ENCODE measurements at regions not wholly inside any gene's neighbourhood (a gene's known extent, or its start where the extent isn't known, plus 50 kb on each side); places are given as distances from the start of the nearest gene placed in this dataset.
"Not testable (repeated sequence)": the region's sequence is repeated elsewhere in the genome, so short reads cannot be mapped to it uniquely, and the experiment has no call there.

DNA sequence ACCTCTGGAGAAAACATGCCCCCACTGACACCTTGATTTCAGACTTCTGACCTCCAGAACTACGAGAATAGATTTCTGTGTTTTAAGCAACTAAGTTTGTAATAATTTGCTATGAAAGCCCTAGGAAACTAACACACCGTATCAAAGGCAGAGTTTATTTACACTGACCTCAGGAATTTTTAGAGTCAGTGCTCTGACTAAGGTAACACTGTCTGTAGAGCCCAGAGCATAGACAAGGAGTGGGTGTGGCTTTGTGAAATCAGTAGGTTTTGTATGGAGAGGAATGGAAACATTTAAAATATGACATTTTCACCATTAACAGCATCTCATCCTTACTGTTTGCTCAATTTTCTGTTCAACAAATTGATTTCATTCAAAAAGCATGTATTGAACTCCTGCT is 764.4 kb upstream of the PCDH10 start:
- 65% methylated on average over 2 of the region's 2 CpGs for WGBS
- H3K27ac ChIP-seq (ENCODE audit: low read depth): no peak overlapping the region
- DNase-seq (ENCODE audit: extremely low spot score): no peak
- H3K4me1 ChIP-seq (ENCODE audit: insufficient read depth): no peaks in the 10 kb centered on the region
- no peaks in the 10 kb centered on the region for H3K36me3 ChIP-seq (ENCODE audit: insufficient read depth)
- no peak overlapping the region for H3K4me3 ChIP-seq (ENCODE audit: low read depth, low read length)

GRCh38 chr4:132386130-132386529 is 763.0 kb upstream of the PCDH10 start:
- H3K4me1 ChIP-seq (ENCODE audit: insufficient read depth): no peaks in the 10 kb centered on the region
- no peak overlapping the region for H3K4me3 ChIP-seq (ENCODE audit: low read depth, low read length)
- no peak overlapping the region for H3K27ac ChIP-seq (ENCODE audit: low read depth)
- H3K36me3 ChIP-seq (ENCODE audit: insufficient read depth): no peaks in the 10 kb centered on the region
- DNase-seq (ENCODE audit: extremely low spot score): no peak
- 90% methylated on average over 3 of the region's 3 CpGs for WGBS

- WGBS: 84% methylated on average over 1 of the region's 1 CpG
- no peak for DNase-seq (ENCODE audit: extremely low spot score)
- no peaks in the 10 kb centered on the region for H3K36me3 ChIP-seq (ENCODE audit: insufficient read depth)
- no peak overlapping the region for H3K4me3 ChIP-seq (ENCODE audit: low read depth, low read length)
- H3K27ac ChIP-seq (ENCODE audit: low read depth): no peak overlapping the region
- H3K4me1 ChIP-seq (ENCODE audit: insufficient read depth): no peaks in the 10 kb centered on the region
These were observed 762.0 kb upstream of the PCDH10 start for GRCh38 chr4:132387060-132387459.

- Histone ChIP-seq H3K36me3 (ENCODE audit: insufficient read depth) (no peaks in the 10 kb centered on the region), H3K27ac (ENCODE audit: low read depth) (no peak overlapping the region), H3K4me1 (ENCODE audit: insufficient read depth) (no peaks in the 10 kb centered on the region), H3K4me3 (ENCODE audit: low read depth, low read length) (no peak overlapping the region)
- no peak for DNase-seq (ENCODE audit: extremely low spot score)
- WGBS: 31% methylated on average over 1 of the region's 1 CpG
These were observed 753.5 kb upstream of the PCDH10 start for GRCh38 chr4:132395561-132395960.

DNA sequence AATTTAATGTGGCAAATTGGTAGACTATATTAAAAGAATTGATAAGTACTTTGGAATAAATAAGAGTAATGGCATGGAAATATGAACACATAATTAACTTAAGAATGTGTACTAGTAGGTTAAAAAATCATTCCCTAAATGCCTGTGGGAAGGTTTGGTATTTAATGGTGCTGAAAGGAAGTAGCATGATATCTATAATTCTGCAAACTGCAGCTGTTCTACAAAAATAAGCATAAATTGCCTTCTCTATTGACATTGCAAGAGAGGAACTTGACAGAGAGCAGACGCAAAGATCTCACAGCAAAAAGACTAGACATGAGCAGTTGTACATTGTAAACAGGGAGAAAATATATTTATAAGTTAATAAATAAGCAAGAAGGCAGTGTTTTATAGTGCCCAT is 752.5 kb upstream of the PCDH10 start:
- Histone ChIP-seq H3K4me3 (ENCODE audit: low read depth, low read length) (no peak overlapping the region), H3K36me3 (ENCODE audit: insufficient read depth) (no peaks in the 10 kb centered on the region), H3K4me1 (ENCODE audit: insufficient read depth) (no peaks in the 10 kb centered on the region), H3K27ac (ENCODE audit: low read depth) (no peak overlapping the region)
- WGBS: 51% methylated on average over 1 of the region's 1 CpG
- DNase-seq (ENCODE audit: extremely low spot score): no peak

GRCh38 chr4:132417220-132417619 is 731.9 kb upstream of the PCDH10 start:
- Histone ChIP-seq H3K27ac (ENCODE audit: low read depth) (no peak overlapping the region), H3K4me1 (ENCODE audit: insufficient read depth) (no peaks in the 10 kb centered on the region), H3K4me3 (ENCODE audit: low read depth, low read length) (no peak overlapping the region), H3K36me3 (ENCODE audit: insufficient read depth) (no peaks in the 10 kb centered on the region)
- 68% methylated on average over 3 of the region's 3 CpGs for WGBS
- DNase-seq (ENCODE audit: extremely low spot score): no peak

- WGBS: 85% methylated on average over 3 of the region's 3 CpGs
- H3K4me1 ChIP-seq (ENCODE audit: insufficient read depth): no peaks in the 10 kb centered on the region
- H3K27ac ChIP-seq (ENCODE audit: low read depth): no peak overlapping the region
- H3K36me3 ChIP-seq (ENCODE audit: insufficient read depth): no peaks in the 10 kb centered on the region
- H3K4me3 ChIP-seq (ENCODE audit: low read depth, low read length): no peak overlapping the region
- DNase-seq (ENCODE audit: extremely low spot score): no peak
These were observed 722.0 kb upstream of the PCDH10 start for GRCh38 chr4:132427125-132427524.

DNA sequence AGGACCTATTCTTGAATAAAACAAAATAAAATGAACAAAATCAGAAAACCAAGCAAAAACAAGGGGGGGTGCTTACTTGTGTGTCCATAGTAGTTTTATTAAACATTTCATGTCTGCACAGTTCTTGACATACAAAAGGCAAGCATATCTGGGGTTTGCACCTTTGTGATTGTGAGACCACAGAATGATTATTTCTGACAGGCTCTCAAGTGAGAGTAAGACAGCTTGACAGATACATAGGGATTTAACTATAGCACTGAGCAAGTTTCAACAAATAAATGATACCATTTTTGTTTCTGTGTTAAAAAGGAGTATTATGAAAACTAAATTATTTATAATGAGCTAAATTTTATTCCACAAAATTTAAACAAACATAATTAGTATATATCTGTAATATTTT is 712.0 kb upstream of the PCDH10 start:
- no peak overlapping the region for H3K4me3 ChIP-seq (ENCODE audit: low read depth, low read length)
- no peaks in the 10 kb centered on the region for H3K36me3 ChIP-seq (ENCODE audit: insufficient read depth)
- no peaks in the 10 kb centered on the region for H3K4me1 ChIP-seq (ENCODE audit: insufficient read depth)
- H3K27ac ChIP-seq (ENCODE audit: low read depth): no peak overlapping the region
- no peak for DNase-seq (ENCODE audit: extremely low spot score)

- WGBS: 78% methylated on average over 3 of the region's 3 CpGs
- Histone ChIP-seq H3K36me3 (ENCODE audit: insufficient read depth) (no peaks in the 10 kb centered on the region), H3K4me1 (ENCODE audit: insufficient read depth) (no peaks in the 10 kb centered on the region), H3K27ac (ENCODE audit: low read depth) (no peak overlapping the region), H3K4me3 (ENCODE audit: low read depth, low read length) (no peak overlapping the region)
- DNase-seq (ENCODE audit: extremely low spot score): no peak
These were observed 703.7 kb upstream of the PCDH10 start for GRCh38 chr4:132445386-132445785.

GRCh38 chr4:132457987-132458386 is 691.1 kb upstream of the PCDH10 start:
- DNase-seq (ENCODE audit: extremely low spot score); H3K36me3 ChIP-seq (ENCODE audit: insufficient read depth); H3K4me1 ChIP-seq (ENCODE audit: insufficient read depth); H3K27ac ChIP-seq (ENCODE audit: low read depth); H3K4me3 ChIP-seq (ENCODE audit: low read depth, low read length): not testable (repeated sequence)
- WGBS: 86% methylated on average over 9 of the region's 9 CpGs

- H3K4me3 ChIP-seq (ENCODE audit: low read depth, low read length): no peak overlapping the region
- WGBS: 80% methylated on average over 2 of the region's 2 CpGs
- no peaks in the 10 kb centered on the region for H3K36me3 ChIP-seq (ENCODE audit: insufficient read depth)
- no peak overlapping the region for H3K27ac ChIP-seq (ENCODE audit: low read depth)
- no peak for DNase-seq (ENCODE audit: extremely low spot score)
- no peaks in the 10 kb centered on the region for H3K4me1 ChIP-seq (ENCODE audit: insufficient read depth)
These were observed 669.6 kb upstream of the PCDH10 start for GRCh38 chr4:132479543-132479942.

DNA sequence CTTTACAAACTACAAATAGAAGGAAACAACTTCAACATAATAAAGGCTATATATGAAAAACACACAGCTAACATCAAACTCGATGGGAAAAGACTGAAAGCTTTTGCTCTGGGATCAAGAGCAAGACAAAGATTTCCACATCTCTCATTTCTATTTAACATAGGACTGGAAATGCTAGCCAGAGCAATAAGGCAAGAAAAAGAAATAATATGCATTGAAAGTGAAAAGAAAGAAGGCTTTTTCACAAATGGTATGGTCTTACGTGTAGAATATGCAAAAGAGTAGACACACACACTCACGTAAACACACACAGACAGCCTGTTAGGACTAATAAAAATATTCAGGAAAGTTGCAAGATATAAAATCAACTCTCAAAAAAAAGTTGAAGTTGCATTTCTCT is 660.5 kb upstream of the PCDH10 start:
- H3K4me1 ChIP-seq (ENCODE audit: insufficient read depth): no peaks in the 10 kb centered on the region
- WGBS: 83% methylated on average over 3 of the region's 3 CpGs
- H3K27ac ChIP-seq (ENCODE audit: low read depth): no peak overlapping the region
- DNase-seq (ENCODE audit: extremely low spot score): no peak
- no peaks in the 10 kb centered on the region for H3K36me3 ChIP-seq (ENCODE audit: insufficient read depth)
- no peak overlapping the region for H3K4me3 ChIP-seq (ENCODE audit: low read depth, low read length)

- no peak overlapping the region for H3K4me3 ChIP-seq (ENCODE audit: low read depth, low read length)
- DNase-seq (ENCODE audit: extremely low spot score): no peak
These were observed 655.6 kb upstream of the PCDH10 start for GRCh38 chr4:132493476-132493875.

DNA sequence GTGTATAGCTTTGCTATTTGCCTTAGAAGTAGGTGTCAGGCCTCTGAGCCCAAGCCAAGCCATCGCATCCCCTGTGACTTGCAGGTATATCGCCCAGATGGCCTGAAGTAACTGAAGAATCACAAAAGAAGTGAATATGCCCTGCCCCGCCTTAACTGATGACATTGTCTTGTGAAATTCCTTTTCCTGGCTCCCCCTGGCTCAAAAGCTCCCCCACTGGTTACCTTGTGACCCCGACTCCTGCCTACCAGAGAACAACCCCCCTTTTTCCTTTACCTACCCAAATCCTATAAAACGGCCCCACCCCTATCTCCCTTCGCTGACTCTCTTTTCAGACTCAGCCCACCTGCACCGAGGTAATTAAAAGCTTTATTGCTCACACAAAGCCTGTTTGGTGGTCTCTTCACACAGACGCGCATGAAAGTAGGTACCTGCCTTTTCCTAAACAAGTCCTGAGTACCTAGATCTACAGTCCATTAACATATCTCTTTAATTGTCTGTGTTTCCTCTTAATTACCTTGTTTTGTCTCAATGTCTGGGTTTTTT is 653.8 kb upstream of the PCDH10 start:
- H3K4me1 ChIP-seq (ENCODE audit: insufficient read depth); H3K27ac ChIP-seq (ENCODE audit: low read depth); H3K36me3 ChIP-seq (ENCODE audit: insufficient read depth); DNase-seq (ENCODE audit: extremely low spot score); H3K4me3 ChIP-seq (ENCODE audit: low read depth, low read length): not testable (repeated sequence)
- 56% methylated on average over 9 of the region's 9 CpGs for WGBS

More at GRCh38 chr4:132493476-132493875, 655.6 kb upstream of the PCDH10 start:
- Histone ChIP-seq H3K36me3 (ENCODE audit: insufficient read depth) (no peaks in the 10 kb centered on the region), H3K4me1 (ENCODE audit: insufficient read depth) (no peaks in the 10 kb centered on the region), H3K27ac (ENCODE audit: low read depth) (no peak overlapping the region)

- H3K4me1 ChIP-seq (ENCODE audit: insufficient read depth): no peaks in the 10 kb centered on the region
- WGBS: 89% methylated on average over 2 of the region's 2 CpGs
- H3K4me3 ChIP-seq (ENCODE audit: low read depth, low read length): no peak overlapping the region
- no peaks in the 10 kb centered on the region for H3K36me3 ChIP-seq (ENCODE audit: insufficient read depth)
- H3K27ac ChIP-seq (ENCODE audit: low read depth): no peak overlapping the region
- no peak for DNase-seq (ENCODE audit: extremely low spot score)
These were observed 650.9 kb upstream of the PCDH10 start for GRCh38 chr4:132498215-132498614.

Measured in urinary bladder (tissue), 3 donors.